ENCODE measurements at regions not wholly inside any gene's neighbourhood (a gene's known extent, or its start where the extent isn't known, plus 50 kb on each side); places are given as distances from the start of the nearest gene placed in this dataset.

DNA sequence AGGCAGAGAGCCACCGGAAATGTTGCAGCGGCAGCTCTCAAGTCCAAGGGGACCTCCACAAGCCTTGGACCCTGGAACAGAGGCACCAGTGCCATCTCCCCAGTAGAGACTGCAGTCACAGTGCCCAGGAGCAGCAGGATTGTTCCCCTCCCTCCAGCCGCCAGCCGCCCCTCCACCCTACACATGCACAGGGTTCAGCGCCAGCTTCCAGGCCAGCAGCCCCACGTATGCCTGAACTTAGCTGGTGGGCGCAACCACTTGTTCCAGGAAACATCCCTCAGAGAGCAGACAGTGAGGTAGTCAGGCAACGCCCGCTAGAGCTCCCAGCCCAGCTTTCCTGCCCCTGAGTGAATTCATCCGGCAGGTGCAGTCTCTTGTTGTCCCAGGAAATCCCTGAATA, 1098.1 kb upstream of the NCAM2 start:
- DNase-seq: no peak

DNA sequence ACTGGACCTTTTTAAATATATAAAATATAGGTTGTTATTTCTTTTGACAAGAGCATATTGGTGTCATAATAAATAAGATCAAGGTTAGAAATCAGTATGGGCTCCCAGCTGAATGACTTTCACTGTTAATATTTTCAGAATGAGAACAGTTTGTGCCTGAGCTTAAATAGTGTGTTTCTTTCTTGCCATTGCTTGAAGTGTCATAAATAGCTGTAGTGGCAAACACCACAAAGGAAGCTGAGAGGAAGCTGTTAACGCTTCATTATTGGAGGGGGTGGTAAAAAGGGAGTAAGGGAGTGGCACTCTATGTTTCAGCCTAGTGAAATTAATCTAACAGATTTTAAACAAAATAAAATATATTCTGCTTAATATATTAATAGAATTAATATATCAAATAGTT, 1089.8 kb upstream of the NCAM2 start:
- DNase-seq: no peak

DNA sequence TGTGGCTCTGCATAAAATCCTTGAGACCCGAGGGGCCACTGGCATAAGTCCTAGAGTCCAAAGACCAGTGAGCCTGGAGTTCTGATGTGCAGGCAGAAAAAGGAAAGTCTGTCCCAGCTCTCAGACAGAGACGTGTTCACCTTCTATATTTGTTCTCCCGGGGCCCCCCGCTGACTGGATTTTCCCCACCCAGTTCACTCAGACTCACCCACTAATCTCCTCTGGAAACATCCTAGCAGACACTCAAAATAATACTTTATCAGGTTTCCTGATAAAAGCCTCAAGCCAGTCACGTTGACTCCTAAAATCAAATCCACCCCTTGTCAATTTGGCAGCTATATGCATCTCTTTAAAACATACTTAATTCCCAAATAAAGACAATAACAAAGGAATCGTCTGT, 1084.2 kb upstream of the NCAM2 start:
- no peak for DNase-seq

DNA sequence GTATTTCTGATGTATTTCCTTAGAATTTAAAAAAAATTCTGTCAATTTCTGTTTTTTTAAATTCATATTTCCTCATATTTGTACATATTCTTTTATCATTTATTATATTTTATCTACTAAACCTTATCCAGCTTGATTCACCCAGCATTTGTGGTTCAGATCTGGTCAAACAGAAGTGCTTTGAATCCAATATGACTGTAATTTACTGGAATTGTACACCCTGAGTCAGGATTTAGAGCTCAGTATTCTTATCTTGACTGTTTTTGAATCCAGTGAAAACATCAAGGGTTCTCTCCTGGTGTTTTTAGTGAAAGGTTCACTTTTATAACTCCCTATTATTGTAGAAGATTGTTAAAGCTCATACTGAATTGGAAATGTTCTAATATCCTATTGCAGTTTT, 1077.0 kb upstream of the NCAM2 start:
- DNase-seq: no peak

DNA sequence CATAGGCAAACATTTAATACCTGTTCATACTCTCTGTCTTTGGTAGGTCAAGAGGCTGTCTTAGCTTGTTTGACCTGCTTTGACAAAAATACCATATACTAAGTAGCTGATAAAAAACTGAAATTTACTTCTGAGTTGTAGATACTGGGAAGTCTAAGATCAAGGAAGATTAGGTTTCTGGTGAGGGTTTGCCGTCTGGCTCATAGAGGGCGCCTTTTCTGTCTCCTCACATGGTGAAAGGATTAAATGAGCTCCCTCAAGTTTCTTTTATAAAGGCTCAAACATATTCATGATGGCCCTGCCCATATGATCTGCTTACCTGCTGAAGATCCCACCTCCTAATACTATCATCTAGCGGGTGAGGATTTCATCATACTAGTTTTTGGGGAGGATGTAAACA, 1076.1 kb upstream of the NCAM2 start:
- no peak for DNase-seq

DNA sequence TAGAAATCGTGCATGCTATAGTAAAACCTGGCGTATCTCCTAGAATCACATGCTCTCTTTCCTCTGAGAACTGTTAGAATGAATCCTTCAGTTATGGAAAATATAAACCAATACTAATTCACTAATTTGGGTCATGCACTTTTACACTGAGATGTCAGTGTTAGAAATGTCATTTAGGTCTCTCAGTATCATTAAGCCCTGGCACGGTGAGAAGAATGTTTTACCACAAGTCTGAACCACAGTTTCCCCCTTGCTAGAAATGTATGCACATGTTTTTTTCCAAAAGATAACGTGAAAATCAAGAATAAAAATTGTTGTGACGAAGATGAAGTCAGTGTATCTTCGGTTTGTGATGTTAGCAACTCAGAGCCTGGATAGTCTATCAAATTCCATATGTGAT, 1062.7 kb upstream of the NCAM2 start:
- no peak for DNase-seq

DNA sequence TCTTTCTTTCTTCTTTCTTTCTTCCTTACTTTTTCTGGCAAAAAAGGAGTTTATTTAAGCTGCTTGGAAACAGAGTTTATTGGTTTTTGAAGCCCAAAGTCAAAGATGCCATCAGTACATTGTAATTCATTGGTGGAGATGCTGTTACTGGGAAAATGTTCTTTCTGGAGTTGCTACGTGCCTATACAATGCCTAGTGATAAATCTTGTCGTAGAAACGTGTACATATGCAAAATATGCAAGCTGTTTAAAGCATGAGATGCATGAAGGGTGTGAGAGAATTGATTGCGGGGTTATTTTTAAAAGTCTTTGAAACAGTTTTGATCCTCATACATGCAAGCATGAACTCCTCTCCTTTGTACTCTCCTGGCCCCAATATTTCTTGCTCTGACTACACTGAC, 1060.6 kb upstream of the NCAM2 start:
- no peak for DNase-seq

DNA sequence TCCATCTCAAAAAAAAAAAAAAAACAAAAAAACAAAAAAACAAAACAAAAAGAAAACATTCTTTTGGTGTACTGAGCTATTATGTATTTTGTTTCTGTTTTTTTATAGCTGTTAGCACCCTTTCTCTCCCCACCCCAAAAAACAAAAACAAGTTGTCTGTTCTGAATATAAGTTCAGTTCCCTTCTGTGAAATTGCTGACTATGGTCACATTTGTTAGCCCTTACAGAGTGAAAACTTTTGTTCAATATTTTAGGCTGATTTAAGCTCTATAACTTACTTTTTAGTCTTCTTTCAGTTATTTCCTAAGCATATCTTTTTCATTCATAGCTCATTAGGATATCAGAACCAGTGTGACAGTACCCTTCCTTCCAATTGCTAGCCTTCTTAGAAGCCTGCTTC, 1056.6 kb upstream of the NCAM2 start:
- DNase-seq: no peak

DNA sequence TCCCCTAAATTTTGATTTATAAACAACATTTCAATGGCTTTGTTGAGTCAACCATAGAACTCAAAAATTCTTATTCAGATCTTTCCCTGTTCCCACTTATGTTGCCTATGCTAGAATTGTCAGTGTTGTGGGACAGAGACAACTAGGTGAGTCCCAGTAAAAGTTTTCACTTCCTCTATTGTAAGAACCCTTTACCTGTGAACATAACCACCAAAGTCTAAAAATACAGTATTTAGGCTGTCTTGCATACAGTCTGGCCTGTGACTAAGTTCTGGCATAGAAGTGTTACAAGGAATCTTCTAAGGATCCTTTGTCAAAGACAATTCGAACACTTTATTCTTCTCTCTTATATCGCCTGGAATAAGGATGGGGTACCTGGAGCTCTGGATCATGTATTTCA, 1047.9 kb upstream of the NCAM2 start:
- no peak for DNase-seq

DNA sequence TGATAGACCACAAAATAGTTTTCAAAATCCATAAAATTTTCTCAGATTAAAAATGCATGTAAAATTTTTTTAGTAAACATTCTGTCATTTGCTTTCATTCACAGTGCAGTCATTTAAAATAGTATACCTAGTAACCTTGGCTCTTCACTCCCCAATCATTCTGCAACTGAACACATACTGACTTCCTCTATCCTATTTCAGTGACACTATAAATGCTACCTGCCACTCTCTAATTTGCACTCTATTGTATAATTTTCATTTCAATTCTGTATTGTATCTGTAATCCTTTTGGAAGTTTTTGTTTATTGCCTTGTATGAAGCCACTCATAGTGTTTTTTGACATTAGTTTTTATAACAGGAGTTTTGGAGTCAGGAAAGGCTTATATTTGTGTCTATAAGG, 1029.1 kb upstream of the NCAM2 start:
- DNase-seq: no peak

DNA sequence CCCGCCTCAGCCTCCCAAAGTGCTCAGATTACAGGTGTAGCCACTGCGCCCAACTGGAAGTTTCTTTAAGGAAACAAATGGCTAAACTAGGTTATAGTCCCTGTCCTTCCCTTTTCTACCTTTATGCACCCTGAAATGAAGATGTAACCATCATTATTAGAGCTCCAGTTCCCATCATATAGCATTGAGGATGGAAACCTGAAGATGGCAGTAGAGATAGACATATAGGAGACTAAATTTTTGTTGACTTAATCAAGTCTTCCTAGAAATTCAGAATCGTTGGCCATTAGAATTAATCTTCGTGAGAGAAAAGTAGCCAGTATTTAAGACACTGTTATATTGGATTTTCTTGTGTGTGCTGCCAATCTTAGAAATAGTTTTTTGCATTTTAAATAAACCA, 1016.3 kb upstream of the NCAM2 start:
- DNase-seq: no peak

DNA sequence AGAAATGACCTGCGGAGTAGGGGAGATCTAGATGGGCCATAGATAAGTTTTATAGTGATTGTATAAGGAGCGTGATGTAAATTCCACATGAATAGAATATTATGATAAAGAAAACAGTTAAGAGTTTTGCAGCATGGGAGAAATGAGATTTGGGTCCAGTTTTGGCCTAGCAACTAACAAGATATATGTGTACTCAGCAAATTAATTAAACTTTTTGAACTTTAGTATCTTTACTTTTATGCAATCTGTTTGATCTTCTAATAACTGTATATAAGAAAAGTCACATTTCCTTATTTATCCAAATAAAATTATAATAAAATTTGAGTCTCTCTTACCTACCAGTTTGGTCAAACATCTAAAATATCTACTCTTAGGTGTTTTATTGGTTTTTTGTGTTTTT, 1011.8 kb upstream of the NCAM2 start:
- DNase-seq: no peak

DNA sequence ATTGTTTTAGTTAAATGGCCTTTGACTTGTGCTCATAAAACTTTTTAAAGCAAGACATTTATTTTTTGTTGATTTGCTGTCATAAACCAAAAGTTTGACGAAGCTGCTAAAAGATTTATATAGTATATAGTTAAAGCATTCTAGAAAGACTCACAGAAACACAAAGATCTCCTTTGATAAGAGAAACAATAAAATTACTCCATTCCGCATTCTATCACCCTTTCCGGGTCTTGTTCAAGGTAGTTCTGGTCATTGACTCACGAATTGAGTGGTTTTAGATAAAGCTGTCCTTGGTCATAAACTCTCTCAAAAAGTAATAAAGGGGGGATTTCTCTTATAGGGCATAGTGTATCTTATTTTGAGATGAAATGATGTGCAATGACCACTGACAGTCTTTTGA, 1010.5 kb upstream of the NCAM2 start:
- DNase-seq: no peak

DNA sequence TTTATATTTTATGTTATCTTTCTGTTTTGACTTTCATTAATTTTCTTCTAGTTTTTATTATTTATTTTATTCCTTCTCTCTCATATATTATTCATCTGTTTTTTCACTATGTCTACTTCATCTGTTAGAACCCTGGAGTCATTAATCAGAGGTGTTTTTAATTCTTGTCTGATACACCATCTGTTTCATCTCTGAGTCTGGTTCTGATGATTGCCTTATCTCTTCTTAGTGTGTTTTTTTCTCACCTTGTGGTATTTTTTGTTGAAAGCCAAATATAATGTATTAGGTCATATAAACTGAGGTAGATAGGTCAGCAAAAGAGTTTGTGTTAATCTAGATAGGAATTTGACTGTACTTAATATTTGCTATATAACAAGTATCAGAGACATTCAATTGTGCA, 1005.7 kb upstream of the NCAM2 start:
- no peak for DNase-seq

DNA sequence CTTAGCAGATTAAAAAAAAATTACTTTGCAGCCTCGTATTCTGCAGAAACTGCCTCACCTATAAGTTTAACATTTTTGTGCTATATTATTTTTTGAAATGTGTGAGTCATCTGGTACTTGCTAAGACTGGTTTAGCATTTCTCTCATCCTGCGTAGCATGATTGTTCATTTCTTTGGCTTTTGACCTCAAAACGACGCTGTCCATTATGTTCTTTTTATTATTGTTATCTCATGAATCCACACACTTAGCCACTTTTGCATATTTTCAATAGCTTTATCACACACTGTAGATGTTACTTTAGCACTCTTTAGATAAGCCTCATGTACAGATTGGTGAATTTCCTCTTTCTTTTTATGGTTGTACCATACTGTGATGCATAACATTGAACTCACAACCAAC, 1004.9 kb upstream of the NCAM2 start:
- no peak for DNase-seq

DNA sequence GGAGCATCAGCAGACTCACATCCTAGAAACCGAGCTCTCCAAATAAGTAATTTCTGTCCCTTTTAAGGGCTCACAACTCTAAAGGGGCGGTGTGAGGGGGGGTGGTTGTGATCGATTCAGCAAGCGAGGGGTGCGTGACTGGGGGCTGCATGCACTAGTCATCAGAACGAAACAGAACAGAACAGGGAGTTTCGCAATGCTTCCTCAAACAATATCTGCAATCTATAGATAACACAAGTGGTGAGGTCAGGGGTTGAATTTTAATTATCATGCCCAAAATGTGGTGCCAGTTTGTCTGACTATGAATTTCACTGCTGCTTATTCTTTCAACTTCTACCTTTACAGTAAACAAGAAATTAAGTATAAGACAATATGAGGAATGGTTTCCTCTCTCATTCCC, 1003.0 kb upstream of the NCAM2 start:
- DNase-seq: no peak

DNA sequence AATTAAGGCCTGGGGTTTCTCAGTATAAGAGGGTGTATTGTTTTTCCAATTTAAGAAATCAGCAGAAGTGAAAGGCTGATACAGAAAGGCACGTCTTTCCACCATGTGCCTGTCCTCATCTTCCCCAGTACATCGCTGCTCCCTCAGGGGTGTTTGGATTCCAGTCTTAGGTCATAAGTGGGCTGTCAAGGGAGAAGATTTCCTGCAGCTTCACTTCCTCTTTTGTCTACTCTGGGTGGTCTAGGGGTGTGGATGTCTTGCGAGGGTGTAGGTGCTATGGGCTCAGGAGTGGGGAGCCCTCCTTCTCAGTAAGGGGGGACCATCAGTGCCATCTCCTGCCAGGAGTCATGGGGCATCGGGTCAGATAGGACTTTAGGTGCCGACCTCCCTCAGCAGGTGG, 999.8 kb upstream of the NCAM2 start:
- DNase-seq: no peak

DNA sequence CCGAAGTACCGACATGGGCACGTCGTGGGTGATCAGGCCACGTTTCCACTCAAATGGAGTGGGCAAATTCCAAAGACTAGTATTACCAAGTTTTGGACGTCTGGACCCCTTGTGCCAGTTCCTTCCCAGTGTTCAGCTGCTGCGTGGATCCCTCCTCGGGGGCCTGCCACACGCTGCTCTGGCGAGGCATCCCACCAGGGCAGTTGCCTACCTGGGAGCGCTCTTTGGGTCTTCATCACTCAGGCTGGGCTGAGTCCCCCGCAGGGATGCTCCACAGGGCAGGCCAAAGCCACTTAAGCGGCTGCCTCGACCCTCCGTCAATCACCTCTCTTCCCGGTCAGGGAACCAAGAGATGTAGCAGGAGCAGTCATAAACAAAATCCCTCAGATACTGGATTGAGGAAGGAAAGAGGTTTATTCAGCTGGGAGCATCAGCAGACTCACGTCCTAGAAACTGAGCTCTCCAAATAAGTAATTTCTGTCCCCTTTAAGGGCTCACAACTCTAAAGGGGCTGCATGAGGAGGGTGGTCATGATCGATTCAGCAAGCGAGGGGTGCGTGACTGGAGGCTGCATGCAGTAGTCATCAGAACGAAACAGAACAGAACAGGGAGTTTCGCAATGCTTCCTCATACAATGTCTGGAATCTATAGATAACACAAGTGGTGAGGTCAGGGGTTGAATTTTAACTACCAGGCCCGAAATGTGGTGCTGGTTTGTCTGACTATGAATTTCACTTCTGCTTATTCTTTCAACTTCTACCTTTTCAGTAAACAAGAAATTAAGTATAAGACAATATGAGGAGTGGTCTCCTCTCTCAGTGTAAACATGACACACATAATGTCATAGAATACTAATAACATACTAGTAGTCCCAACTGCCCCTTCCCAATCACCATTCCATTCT, 998.6 kb upstream of the NCAM2 start:
- DNase-seq: no peak

DNA sequence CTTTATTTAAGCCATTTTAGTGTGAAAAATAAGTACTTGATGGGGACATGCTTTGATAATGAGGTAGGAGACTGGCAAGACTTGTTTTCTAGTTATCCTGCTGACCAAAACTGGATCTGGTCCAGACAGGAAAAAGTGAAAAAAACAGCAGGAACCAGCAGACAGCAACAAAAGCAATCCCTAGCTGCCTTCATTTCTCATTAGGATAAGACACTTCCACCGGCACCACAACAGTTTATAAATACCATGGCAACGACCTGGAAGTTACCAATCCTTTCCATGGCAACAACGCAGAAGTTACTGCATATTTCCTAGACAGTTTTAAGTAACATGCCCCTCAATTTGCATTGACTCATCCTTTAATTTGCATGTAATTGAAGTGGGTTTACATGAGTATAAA, 993.8 kb upstream of the NCAM2 start:
- peak; percentile 24 for DNase-seq

DNA sequence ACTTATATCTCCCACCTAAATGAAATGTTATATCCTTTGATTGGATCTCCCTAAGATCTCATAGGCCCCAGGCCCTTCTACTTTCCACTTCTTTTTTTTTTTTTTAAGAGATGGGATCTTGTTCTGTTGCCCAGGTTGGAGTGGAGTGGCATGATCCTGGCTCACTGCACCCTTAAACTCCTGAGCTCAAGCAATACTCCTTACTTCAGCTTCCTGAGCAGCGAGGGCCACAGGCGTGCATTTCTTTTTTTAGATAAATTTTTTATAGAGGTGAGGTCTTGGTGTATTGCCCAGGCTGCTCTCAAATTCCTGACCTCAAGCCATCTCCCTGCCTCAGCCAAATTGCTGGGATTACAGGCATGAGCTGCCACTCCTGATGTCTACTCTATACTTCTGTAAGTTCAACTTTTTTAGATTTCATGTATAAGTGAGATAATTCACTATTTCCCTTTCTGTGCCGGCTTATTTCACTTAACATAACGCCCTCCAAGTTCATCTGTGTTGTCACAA, 987.5 kb upstream of the NCAM2 start:
- no peak for DNase-seq

DNA sequence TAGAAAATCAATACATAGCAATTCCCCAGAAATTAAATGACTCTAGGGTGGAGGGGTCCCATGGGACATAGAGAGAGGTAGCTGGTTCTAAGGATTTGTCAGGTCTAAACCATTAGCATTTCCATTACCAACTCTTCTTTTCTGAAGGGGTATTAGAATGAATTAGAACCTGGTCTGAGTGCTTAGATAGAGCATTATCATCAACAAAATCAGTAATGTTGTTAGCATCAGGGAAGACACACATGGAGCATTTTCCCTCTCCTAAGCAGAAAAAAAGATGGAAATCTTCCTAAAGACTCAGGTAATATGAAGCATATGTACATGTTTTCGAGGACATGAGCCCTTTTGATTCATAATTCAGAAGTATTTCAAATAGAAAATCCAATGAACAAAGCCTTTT, 984.4 kb upstream of the NCAM2 start:
- DNase-seq: no peak

DNA sequence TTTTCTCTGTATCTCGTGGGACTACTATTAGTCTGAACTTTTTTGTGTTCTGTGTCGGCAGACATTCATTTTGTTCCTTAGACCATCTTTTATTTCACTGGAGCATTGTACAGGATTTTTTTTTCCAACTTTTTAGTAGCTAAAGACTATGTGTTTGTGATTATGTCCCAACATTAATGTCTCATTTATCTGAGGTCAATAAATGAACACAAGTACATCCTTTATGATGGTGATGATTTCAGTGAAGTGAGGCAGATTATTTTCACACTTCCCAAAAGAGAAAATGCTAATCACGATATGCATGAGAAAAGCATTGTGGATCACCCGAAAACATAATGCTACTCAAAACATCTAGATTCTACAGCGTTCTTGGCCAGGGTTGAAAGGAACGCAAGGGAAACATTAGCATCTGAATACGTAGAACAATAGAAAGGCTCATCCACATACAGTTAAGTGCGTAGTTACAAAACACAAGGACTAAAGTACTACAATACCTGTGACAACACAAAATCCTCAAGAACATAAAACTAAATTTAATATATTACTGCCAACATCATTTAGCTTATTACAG, 981.7 kb upstream of the NCAM2 start:
- DNase-seq: no peak

DNA sequence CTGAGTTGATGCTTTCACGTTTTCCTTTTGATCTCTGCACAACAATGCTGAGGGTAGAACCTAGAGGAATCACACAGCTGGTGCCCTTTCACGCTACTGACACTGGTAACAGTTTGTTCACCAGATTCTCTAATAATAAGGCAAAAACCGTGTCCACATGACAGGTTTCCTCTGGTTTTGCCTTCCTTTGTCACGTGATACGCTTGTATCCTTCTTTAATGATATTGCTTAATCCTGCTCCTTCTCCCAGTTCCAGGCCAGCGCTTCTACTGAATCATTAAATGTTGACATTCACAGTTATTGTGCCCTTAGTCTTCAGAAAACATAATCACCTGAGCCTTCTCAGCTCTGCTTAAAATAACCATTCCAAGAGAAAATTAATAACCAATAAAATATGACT, 978.2 kb upstream of the NCAM2 start:
- DNase-seq: no peak

DNA sequence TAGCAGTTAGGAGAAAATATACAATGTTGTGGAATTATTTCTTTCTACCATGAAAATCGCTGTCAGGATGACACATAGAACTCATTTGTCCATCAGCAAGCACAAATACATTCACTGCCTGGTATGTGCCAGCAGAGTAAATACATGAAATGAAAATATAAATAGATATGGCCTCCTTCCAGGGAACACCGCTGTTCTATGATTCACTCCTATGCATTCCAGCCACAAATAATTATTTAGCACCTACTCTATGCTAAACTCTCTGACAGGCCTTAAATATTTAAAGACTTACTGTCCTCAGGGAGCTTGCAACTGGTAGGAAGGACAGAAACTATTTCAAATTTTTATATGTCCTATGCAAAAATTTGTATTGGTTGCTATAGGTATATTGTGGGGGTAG, 975.0 kb upstream of the NCAM2 start:
- DNase-seq: no peak

DNA sequence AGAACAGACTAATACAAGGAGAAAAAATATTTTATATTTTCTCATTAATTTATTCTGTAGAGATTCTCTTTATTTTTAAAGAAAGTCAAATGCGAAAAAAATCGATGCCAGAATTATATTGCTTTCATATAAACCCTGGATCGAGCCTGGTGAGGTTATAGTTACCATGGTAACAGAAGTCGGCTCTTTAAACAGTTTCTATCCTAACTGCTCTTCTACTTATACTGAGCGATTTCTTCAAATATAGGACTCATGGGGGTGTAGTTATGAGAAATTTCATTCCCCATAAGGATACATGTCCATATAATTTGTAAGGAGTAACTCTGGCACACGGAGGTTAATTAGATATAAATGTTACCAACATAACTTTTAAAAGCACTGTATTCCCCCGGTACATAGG, 973.5 kb upstream of the NCAM2 start:
- no peak for DNase-seq

Measured in DMS153 (cell line).